C4-2B (cell line): ENCODE measurements at regions not wholly inside any gene's neighbourhood (a gene's known extent, or its start where the extent isn't known, plus 50 kb on each side); places are given as distances from the start of the nearest gene placed in this dataset.

Source experiments
- CTCF ChIP-seq: fragments of 450-650 bp; conservative IDR thresholded peaks from 2 replicates; pipeline ENCODE4 v1.5.1; 2017; ENCODE audit warnings: mild to moderate bottlenecking
- ZFX ChIP-seq: fragments of 450-650 bp; IDR thresholded peaks from 2 replicates; pipeline ENCODE4 v1.6.1; 2017

- TF ChIP-seq CTCF (no peak), ZFX (no peak)
These were observed 170.6 kb downstream of the METTL4 start for GRCh38 chr18:2400701-2401196.
